HG03139 (cell line): ENCODE measurements at regions not wholly inside any gene's neighbourhood (a gene's known extent, or its start where the extent isn't known, plus 50 kb on each side); places are given as distances from the start of the nearest gene placed in this dataset.

ENCODE experiments used
- ATAC-seq: cut with Tn5 transposase; IDR thresholded peaks from one replicate; pipeline ENCODE4 v1.9.1; 2021; ENCODE audit not compliant: unreplicated experiment

DNA sequence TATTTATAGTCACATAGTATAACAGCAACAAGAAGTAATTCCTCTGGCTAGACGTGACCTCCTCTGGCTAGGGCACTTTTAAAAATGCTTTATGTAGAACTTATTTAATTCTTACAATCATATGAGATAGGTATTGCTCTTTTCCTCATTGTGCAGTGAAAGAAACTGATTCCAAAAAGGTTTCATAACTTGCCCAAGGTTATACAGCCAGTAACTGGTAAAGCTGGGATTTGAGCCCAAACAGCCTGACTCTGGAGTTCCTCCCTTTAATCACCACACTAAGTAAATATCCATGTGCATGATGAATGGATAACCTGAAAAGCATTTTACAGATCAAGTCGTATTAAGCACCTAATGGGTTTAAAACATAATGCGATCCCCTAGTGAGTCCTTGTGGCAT is 214.6 kb downstream of the PRL start:
- no peak for ATAC-seq

DNA sequence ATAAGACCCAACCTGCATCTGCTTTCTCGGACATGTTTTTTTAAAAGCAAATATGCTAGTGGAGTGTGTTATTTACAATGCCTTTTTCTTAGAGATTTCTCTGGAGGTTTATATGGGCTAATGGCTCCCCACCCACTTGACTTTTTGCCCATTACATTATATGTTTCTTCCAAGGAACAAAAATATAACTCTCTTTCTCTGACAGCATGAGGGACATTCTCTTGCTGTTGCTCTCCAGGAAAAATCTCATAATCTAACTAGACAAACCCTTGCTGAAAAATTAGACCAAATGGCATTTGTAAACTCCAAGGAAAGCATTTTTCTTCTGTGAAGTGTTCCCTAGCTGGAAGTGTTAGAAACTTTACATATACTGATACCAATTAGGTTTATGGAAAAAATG is 213.7 kb downstream of the PRL start:
- ATAC-seq: no peak

- ATAC-seq: no peak
Measured at GRCh38 chr6:22087960-22088706, 208.7 kb downstream of the PRL start.

DNA sequence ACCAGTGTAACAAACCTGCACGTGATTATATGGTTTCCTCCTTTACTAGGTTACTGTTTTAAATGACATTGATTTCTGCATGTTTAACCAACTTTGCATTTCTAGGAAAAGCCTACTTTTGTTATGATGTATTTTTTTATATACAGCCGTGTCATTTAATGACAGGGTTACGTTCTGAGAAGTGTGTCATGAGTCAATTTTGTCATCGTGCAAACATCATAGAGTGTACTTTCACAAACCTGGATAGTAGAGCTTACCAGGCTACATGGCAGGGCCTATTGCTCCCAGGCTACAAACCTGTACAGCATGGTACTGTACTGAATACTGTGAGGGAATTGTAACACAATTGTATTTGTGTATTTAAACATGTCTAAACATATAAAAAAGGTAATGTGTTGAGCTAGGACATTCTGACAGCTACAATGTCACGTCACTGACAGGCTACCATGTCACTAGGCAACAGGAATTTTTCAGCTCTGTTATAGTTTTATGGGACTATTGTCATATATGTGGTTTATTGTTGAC is 205.3 kb downstream of the PRL start:
- ATAC-seq: no peak

- no peak for ATAC-seq
Measured at GRCh38 chr6:22095836-22096235, 201.0 kb downstream of the PRL start.

GRCh38 chr6:22098601-22099031 is 198.2 kb downstream of the PRL start:
- ATAC-seq: no peak

DNA sequence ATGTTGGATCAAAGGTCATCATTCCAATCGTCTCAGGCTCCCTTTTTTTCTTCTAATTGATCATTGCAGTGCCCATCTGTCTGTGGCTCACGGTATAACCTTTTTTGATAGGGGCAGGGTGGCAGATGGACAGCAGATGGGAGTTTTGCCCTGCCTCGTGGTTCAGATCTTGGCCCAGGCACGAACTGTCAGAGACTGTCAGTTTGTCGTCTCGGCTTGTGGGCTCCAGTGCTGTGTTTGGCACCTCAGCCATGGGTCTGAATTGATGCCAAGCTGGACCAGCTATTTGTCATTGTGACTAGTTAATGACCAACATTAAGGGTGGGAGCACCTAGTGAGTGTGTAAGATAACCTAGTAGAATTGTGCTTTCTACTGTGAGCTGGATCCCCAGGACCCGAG is 197.6 kb downstream of the PRL start:
- ATAC-seq: no peak

- ATAC-seq: no peak
Measured at GRCh38 chr6:22099923-22100322, 196.9 kb downstream of the PRL start.

- no peak for ATAC-seq
Measured at GRCh38 chr6:22101163-22101562, 195.7 kb downstream of the PRL start.

DNA sequence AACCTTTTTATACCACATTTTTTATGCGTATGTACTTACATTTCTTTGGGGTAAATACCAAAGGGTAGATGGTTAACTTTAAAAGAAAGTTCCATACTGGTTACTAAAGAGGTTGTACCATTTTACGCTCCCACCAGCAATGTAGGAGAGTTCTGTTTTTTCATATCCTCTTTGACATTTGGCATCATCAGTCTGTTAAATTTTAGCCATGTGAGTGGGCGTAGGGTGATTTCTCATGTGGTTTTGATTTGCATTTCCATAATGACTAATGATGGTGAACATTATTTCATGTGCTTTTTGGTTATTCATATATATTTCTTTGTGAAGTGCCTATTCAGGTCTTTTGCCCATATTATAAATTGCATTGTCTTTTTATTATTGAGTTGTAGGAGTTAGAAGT is 194.2 kb downstream of the PRL start:
- ATAC-seq: peak; percentile 94

GRCh38 chr6:22106451-22106850 is 190.4 kb downstream of the PRL start:
- ATAC-seq: no peak

DNA sequence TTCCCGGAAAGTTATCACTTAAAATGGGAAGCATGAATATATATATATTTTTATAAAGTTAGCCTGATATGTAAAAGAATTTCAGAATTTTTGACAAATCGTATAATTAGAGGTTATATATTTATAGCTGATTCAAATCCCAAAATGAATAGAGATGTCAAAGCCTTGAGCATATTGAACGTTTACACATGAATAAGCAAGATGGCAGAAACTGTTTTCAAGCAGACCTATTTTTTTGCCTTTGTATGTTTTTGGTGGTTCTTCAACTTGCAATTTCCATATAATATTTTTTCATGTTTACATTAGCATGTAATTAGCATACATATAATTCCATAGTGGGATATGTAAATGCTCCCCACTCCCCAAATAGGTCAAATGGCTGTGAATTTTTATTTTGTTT is 189.9 kb downstream of the PRL start:
- ATAC-seq: no peak

GRCh38 chr6:22108199-22108598 is 188.6 kb downstream of the PRL start:
- ATAC-seq: no peak

- no peak for ATAC-seq
Measured at GRCh38 chr6:22110061-22110460, 186.8 kb downstream of the PRL start.

- no peak for ATAC-seq
Measured at GRCh38 chr6:22112461-22112860, 184.4 kb downstream of the PRL start.

GRCh38 chr6:22113026-22113766 is 183.6 kb downstream of the PRL start:
- no peak for ATAC-seq

DNA sequence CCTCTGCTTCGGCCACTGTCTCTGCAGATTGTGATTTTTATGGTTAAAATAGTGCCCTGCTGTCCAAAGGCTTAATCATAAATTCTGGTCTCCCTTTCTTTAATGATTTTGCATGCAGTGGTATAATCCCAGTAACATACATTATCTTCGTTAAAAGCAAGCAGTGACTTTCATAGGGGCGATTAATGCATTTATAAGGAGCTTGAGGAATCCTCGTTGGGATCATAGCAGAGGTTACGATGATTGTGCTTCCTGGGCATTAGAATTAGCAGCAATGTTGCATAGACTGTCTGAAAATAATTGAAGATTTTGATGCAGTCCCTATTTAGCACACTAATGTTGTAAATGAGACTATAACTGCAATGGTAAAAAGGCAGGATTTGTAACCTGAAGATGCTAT is 181.3 kb downstream of the PRL start:
- no peak for ATAC-seq

GRCh38 chr6:22117631-22118030 is 179.2 kb downstream of the PRL start:
- no peak for ATAC-seq

GRCh38 chr6:22119500-22119899 is 177.3 kb downstream of the PRL start:
- ATAC-seq: no peak

- no peak for ATAC-seq
Measured at GRCh38 chr6:22124756-22125155, 172.1 kb downstream of the PRL start.

GRCh38 chr6:22126910-22127309 is 169.9 kb downstream of the PRL start:
- ATAC-seq: no peak

- ATAC-seq: no peak
Measured at GRCh38 chr6:22129751-22130150, 167.1 kb downstream of the PRL start.
